ENCODE measurements at regions not wholly inside any gene's neighbourhood (a gene's known extent, or its start where the extent isn't known, plus 50 kb on each side); places are given as distances from the start of the nearest gene placed in this dataset.
A peak's percentile ranks its signal among the peaks of the same experiment; 100 is the strongest.

GRCh38 chr6:134840086-134840867 is 109.6 kb downstream of the ALDH8A1 start:
- Histone ChIP-seq H3F3A (ENCODE audit: insufficient read depth, low read length) (no peaks in the 10 kb centered on the region), H3K9me2 (replicated peaks; ENCODE audit: insufficient read depth, low read length) (no peaks in the 10 kb centered on the region), H3K9me3 (replicated peaks; ENCODE audit: insufficient read depth, low read length) (no peaks in the 10 kb centered on the region), H3K4me3 (ENCODE audit: low read length) (no peak overlapping the region), H3K4me1 (ENCODE audit: low read length) (peaks cover 7% of the 10 kb centered on the region; the same call in 1 of the 2 replicates), H3K27me3 (replicated peaks; ENCODE audit: insufficient read depth, low read length) (no peaks in the 10 kb centered on the region), H4K20me1 (ENCODE audit: insufficient read depth, low read length) (no peaks in the 10 kb centered on the region), H3K9ac (ENCODE audit: low read length) (no peak overlapping the region), H2AFZ (ENCODE audit: low read length) (no peak overlapping the region), H3K4me2 (ENCODE audit: low read depth, low read length) (no peak overlapping the region), H3K36me3 (replicated peaks; ENCODE audit: insufficient read depth, low read length) (no peaks in the 10 kb centered on the region), H3K27ac (ENCODE audit: low read length) (no peak overlapping the region), H3K79me2 (ENCODE audit: low read length) (no peaks in the 10 kb centered on the region)
- DNase-seq, result no peak
- TF ChIP-seq EZH2phosphoT487 (IDR thresholded peaks at IDR 0.05; ENCODE audit: low read length), result no peak
- no peak for TF ChIP-seq EZH2 (optimal IDR thresholded peaks at IDR 0.05; ENCODE audit: low read depth, low read length)
- TF ChIP-seq CTCF (IDR thresholded peaks at IDR 0.05; ENCODE audit: low read length), result no peak

GRCh38 chr6:134835993-134836392 is 113.9 kb downstream of the ALDH8A1 start:
- Histone ChIP-seq H3K9me3 (replicated peaks; ENCODE audit: insufficient read depth, low read length) (no peaks in the 10 kb centered on the region), H3K79me2 (ENCODE audit: low read length) (no peaks in the 10 kb centered on the region), H3K27me3 (replicated peaks; ENCODE audit: insufficient read depth, low read length) (no peaks in the 10 kb centered on the region), H3K4me1 (ENCODE audit: low read length) (peaks cover 7% of the 10 kb centered on the region; the same call in 1 of the 2 replicates), H3K4me2 (ENCODE audit: low read depth, low read length) (no peak overlapping the region), H3K36me3 (replicated peaks; ENCODE audit: insufficient read depth, low read length) (no peaks in the 10 kb centered on the region), H3K9ac (ENCODE audit: low read length) (no peak overlapping the region), H3K4me3 (ENCODE audit: low read length) (no peak overlapping the region), H3K27ac (ENCODE audit: low read length) (no peak overlapping the region), H4K20me1 (ENCODE audit: insufficient read depth, low read length) (no peaks in the 10 kb centered on the region), H2AFZ (ENCODE audit: low read length) (0 out of 2 replicates have a peak overlapping the region, but pooled peaks have one; percentile 4), H3K9me2 (replicated peaks; ENCODE audit: insufficient read depth, low read length) (no peaks in the 10 kb centered on the region), H3F3A (ENCODE audit: insufficient read depth, low read length) (no peaks in the 10 kb centered on the region)
- TF ChIP-seq CTCF (IDR thresholded peaks at IDR 0.05; ENCODE audit: low read length), result no peak
- TF ChIP-seq EZH2phosphoT487 (IDR thresholded peaks at IDR 0.05; ENCODE audit: low read length), result no peak
- no peak for TF ChIP-seq EZH2 (optimal IDR thresholded peaks at IDR 0.05; ENCODE audit: low read depth, low read length)
- DNase-seq, result no peak

DNA sequence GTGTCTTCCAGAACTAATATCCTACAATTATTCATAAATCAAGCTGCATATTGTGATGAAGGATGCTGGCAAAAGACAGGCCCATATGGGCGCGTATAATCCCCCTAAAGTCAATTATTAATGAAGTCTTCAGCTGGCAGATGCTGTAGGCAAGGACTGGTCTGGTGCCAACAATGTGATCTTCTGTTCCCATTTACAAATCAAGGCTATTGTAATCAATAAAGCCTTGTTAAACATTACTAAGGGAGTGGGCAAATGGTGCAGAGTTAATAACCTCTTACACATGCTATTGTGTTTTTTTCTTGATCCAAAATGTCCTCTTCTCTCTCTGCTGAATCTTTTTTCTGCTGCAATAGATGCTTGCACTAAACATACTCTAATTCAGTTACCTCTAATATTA is 119.0 kb downstream of the ALDH8A1 start:
- Histone ChIP-seq H3K36me3 (replicated peaks; ENCODE audit: insufficient read depth, low read length) (no peaks in the 10 kb centered on the region), H3K4me2 (ENCODE audit: low read depth, low read length) (no peak overlapping the region), H3K27ac (ENCODE audit: low read length) (no peak overlapping the region), H3K9me3 (replicated peaks; ENCODE audit: insufficient read depth, low read length) (no peaks in the 10 kb centered on the region), H3F3A (ENCODE audit: insufficient read depth, low read length) (no peaks in the 10 kb centered on the region), H3K4me3 (ENCODE audit: low read length) (no peak overlapping the region), H3K4me1 (ENCODE audit: low read length) (peaks cover 20% of the 10 kb centered on the region), H3K27me3 (replicated peaks; ENCODE audit: insufficient read depth, low read length) (no peaks in the 10 kb centered on the region), H3K9ac (ENCODE audit: low read length) (no peak overlapping the region), H4K20me1 (ENCODE audit: insufficient read depth, low read length) (no peaks in the 10 kb centered on the region), H2AFZ (ENCODE audit: low read length) (no peak overlapping the region), H3K9me2 (replicated peaks; ENCODE audit: insufficient read depth, low read length) (no peaks in the 10 kb centered on the region), H3K79me2 (ENCODE audit: low read length) (no peaks in the 10 kb centered on the region)
- DNase-seq, result no peak
- TF ChIP-seq EZH2phosphoT487 (IDR thresholded peaks at IDR 0.05; ENCODE audit: low read length) (no peak), CTCF (IDR thresholded peaks at IDR 0.05; ENCODE audit: low read length) (no peak), EZH2 (optimal IDR thresholded peaks at IDR 0.05; ENCODE audit: low read depth, low read length) (no peak)
